HEK293T (cell line): ENCODE measurements at regions not wholly inside any gene's neighbourhood (a gene's known extent, or its start where the extent isn't known, plus 50 kb on each side); places are given as distances from the start of the nearest gene placed in this dataset.

Experiments used
- CTCF ChIA-PET: fragments of 350-600 bp; formaldehyde crosslinking; extraction: SDS; loops from one replicate; lab custom pipeline; 2021; ENCODE audit warnings: antibody characterized with exemption, inconsistent platforms; lab: Yijun Ruan, JAX
- POLR2A ChIA-PET: fragments of 350-600 bp; formaldehyde crosslinking; extraction: SDS; loops from one replicate; lab custom pipeline; 2020; ENCODE audit warnings: antibody characterized with exemption, inconsistent platforms; lab: Yijun Ruan, JAX
- DNase-seq: peaks from one replicate; pipeline ENCODE4 v3.0.0; 2012; ENCODE audit warnings: mixed read lengths; ENCODE audit errors: extremely low spot score
- ARNT ChIP-seq: fragments of 450-650 bp; IDR thresholded peaks from 2 replicates; pipeline ENCODE4 v1.6.1; 2017; ENCODE audit warnings: mild to moderate bottlenecking
- BHLHE40 ChIP-seq: fragments of 450-650 bp; IDR thresholded peaks from 2 replicates; pipeline ENCODE4 v1.6.1; 2016; ENCODE audit warnings: mild to moderate bottlenecking, moderate library complexity, borderline replicate concordance
- CTBP1 ChIP-seq: fragments of 450-650 bp; IDR thresholded peaks from 2 replicates; pipeline ENCODE4 v1.6.1; 2016; ENCODE audit warnings: borderline replicate concordance
- ELF4 ChIP-seq: fragments of 450-650 bp; IDR thresholded peaks from 2 replicates; pipeline ENCODE4 v1.6.1; 2017; ENCODE audit warnings: antibody characterized with exemption
- FOXA1 ChIP-seq: fragments of 450-650 bp; IDR thresholded peaks from 2 replicates; pipeline ENCODE4 v1.6.1; 2016; ENCODE audit warnings: mild to moderate bottlenecking
- FOXK2 ChIP-seq: fragments of 450-650 bp; IDR thresholded peaks from 2 replicates; pipeline ENCODE4 v1.6.1; 2016; ENCODE audit warnings: mild to moderate bottlenecking
- FOXM1 ChIP-seq: fragments of 450-650 bp; IDR thresholded peaks from 2 replicates; pipeline ENCODE4 v1.6.1; 2017; ENCODE audit warnings: mild to moderate bottlenecking, borderline replicate concordance
- HDGF ChIP-seq: fragments of 450-650 bp; IDR thresholded peaks from 2 replicates; pipeline ENCODE4 v1.6.1; 2017; ENCODE audit warnings: antibody characterized with exemption, borderline replicate concordance
- L3MBTL2 ChIP-seq: fragments of 450-650 bp; conservative IDR thresholded peaks from 2 replicates; pipeline ENCODE4 v1.6.1; 2016; ENCODE audit warnings: mild to moderate bottlenecking
- LEF1 ChIP-seq: fragments of 450-650 bp; IDR thresholded peaks from 2 replicates; pipeline ENCODE4 v1.6.1; 2017; ENCODE audit warnings: mild to moderate bottlenecking, borderline replicate concordance
- PKNOX1 ChIP-seq: fragments of 450-650 bp; IDR thresholded peaks from 2 replicates; pipeline ENCODE4 v1.6.1; 2016
- SP1 ChIP-seq: fragments of 450-650 bp; IDR thresholded peaks from 2 replicates; pipeline ENCODE4 v1.6.1; 2017
- SUZ12 ChIP-seq: fragments of 450-650 bp; IDR thresholded peaks from 2 replicates; pipeline ENCODE4 v1.6.1; 2016; ENCODE audit warnings: mild to moderate bottlenecking
- TARDBP ChIP-seq: fragments of 450-650 bp; IDR thresholded peaks from 2 replicates; pipeline ENCODE4 v1.6.1; 2016
- ZNF384 ChIP-seq: fragments of 450-650 bp; IDR thresholded peaks from 2 replicates; pipeline ENCODE4 v1.6.1; 2016

GRCh38 chr4:159010563-159011260 is 92.2 kb upstream of the RAPGEF2 start:
- POLR2A ChIA-PET: no interaction called here
- no peak for TF ChIP-seq ELF4
- TF ChIP-seq FOXK2: no peak
- TF ChIP-seq HDGF: no peak
- no peak for TF ChIP-seq PKNOX1
- no peak for TF ChIP-seq CTBP1
- TF ChIP-seq ARNT: no peak
- TF ChIP-seq FOXM1: no peak
- TF ChIP-seq SP1: no peak
- no peak for TF ChIP-seq LEF1
- CTCF ChIA-PET: no interaction called here
- no peak for DNase-seq

- no peak for DNase-seq
- ChIA-PET CTCF (interaction anchor here (1.0 kb wide), 1 partner anchor 9 kb away, joined by 3 read pairs; no protein-coding TSS in a partner anchor), POLR2A (no interaction called here)
- TF ChIP-seq FOXM1: no peak
- no peak for TF ChIP-seq FOXK2
- no peak for TF ChIP-seq L3MBTL2
- TF ChIP-seq SP1: no peak
- no peak for TF ChIP-seq BHLHE40
- TF ChIP-seq LEF1: no peak
- TF ChIP-seq FOXA1: no peak
- no peak for TF ChIP-seq HDGF
- TF ChIP-seq TARDBP: no peak
- TF ChIP-seq ZNF384: no peak
Measured at GRCh38 chr4:159012381-159012780, 90.5 kb upstream of the RAPGEF2 start.

GRCh38 chr4:159013692-159014091 is 89.2 kb upstream of the RAPGEF2 start:
- TF ChIP-seq LEF1 (no peak), PKNOX1 (no peak)
- POLR2A ChIA-PET: no interaction called here
- CTCF ChIA-PET: no interaction called here
- no peak for DNase-seq

- TF ChIP-seq TARDBP (no peak), FOXK2 (no peak), HDGF (no peak), LEF1 (no peak), ARNT (no peak), FOXA1 (no peak), FOXM1 (no peak), SUZ12 (no peak), SP1 (no peak), CTBP1 (no peak), BHLHE40 (no peak), ZNF384 (no peak)
- CTCF ChIA-PET: interaction anchor here (1.0 kb wide), 1 partner anchor 90 kb away, joined by 3 read pairs; no protein-coding TSS in a partner anchor
- POLR2A ChIA-PET: no interaction called here
- DNase-seq: no peak
Measured at GRCh38 chr4:159014859-159015258, 88.0 kb upstream of the RAPGEF2 start.

- DNase-seq: no peak
- ChIA-PET CTCF (interaction anchor here (0.8 to 1.6 kb wide), 6 partner anchors 10 to 188 kb away, joined by 3 to 8 read pairs (median 4); no protein-coding TSS in a partner anchor), POLR2A (interaction anchor here (0.5 to 1.1 kb wide), 2 partner anchors 12 to 207 kb away, joined by 3 read pairs; no protein-coding TSS in a partner anchor)
- no peak for TF ChIP-seq BHLHE40
- TF ChIP-seq TARDBP: no peak
- TF ChIP-seq CTBP1: no peak
- no peak for TF ChIP-seq ARNT
Measured at GRCh38 chr4:159015841-159016240, 87.0 kb upstream of the RAPGEF2 start.

- ChIA-PET POLR2A (interaction anchor here (0.5 kb wide), 1 partner anchor 207 kb away, joined by 3 read pairs; no protein-coding TSS in a partner anchor), CTCF (interaction anchor here (0.8 to 1.6 kb wide), 6 partner anchors 11 to 187 kb away, joined by 3 to 8 read pairs (median 4); no protein-coding TSS in a partner anchor)
- peak; percentile 48 for DNase-seq
Measured at GRCh38 chr4:159016593-159017024, 86.3 kb upstream of the RAPGEF2 start.

More at GRCh38 chr4:159016593-159017024, 86.3 kb upstream of the RAPGEF2 start:
- TF ChIP-seq BHLHE40 (no peak), FOXM1 (no peak), CTBP1 (no peak), PKNOX1 (no peak), ARNT (no peak), SUZ12 (no peak), FOXK2 (no peak), LEF1 (no peak)
